ENCODE measurements at regions not wholly inside any gene's neighbourhood (a gene's known extent, or its start where the extent isn't known, plus 50 kb on each side); places are given as distances from the start of the nearest gene placed in this dataset.

DNA sequence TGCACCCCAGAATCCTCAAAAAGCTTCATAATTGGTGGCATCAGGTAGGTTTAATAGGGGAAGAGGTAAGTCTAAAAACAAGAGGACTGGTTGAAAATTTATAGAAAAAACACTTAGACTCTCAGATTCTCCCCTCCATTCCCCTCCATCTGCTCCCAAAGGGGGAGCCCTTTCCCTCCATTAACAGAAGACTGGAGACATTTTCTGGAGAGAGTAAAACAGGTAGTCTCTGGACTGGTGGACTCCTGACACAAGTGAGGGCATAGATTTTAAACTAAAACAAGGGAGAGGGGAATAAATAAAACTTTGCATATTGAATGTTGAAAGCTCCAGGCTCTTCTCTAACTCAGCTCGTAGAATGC, 54.0 kb upstream of the IPO9 start:
- TF ChIP-seq, protein P1, sequence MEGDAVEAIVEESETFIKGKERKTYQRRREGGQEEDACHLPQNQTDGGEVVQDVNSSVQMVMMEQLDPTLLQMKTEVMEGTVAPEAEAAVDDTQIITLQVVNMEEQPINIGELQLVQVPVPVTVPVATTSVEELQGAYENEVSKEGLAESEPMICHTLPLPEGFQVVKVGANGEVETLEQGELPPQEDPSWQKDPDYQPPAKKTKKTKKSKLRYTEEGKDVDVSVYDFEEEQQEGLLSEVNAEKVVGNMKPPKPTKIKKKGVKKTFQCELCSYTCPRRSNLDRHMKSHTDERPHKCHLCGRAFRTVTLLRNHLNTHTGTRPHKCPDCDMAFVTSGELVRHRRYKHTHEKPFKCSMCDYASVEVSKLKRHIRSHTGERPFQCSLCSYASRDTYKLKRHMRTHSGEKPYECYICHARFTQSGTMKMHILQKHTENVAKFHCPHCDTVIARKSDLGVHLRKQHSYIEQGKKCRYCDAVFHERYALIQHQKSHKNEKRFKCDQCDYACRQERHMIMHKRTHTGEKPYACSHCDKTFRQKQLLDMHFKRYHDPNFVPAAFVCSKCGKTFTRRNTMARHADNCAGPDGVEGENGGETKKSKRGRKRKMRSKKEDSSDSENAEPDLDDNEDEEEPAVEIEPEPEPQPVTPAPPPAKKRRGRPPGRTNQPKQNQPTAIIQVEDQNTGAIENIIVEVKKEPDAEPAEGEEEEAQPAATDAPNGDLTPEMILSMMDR (IDR thresholded peaks at IDR 0.05): peak; percentile 45
- TF ChIP-seq TEAD4 (IDR thresholded peaks at IDR 0.05; ENCODE audit: borderline replicate concordance, insufficient read depth) (0 out of 2 replicates have a peak, but pooled peaks have one; percentile 5), TAF1 (IDR thresholded peaks at IDR 0.05; ENCODE audit: borderline replicate concordance, low read depth, low read length) (no peak), YY1 (IDR thresholded peaks at IDR 0.05; ENCODE audit: low read depth) (0 out of 2 replicates have a peak, but pooled peaks have one; percentile 12)
- peak overlapping the region; percentile 36 to 99; a peak in 3 of 4 replicates for H3K27ac ChIP-seq (ENCODE audit: low read depth in 2 of 2, low read length in 1 of 2)
- H3F3A ChIP-seq (replicated peaks; ENCODE audit: insufficient read depth): peaks cover 88% of the 10 kb centered on the region
- no peaks in the 10 kb centered on the region for H3K9me3 ChIP-seq
- peaks cover 0 to 23% of the 10 kb centered on the region in 2 experiments for H3K36me3 ChIP-seq (replicated peaks in 1 of 2; ENCODE audit: control insufficient read depth in 1 of 2, insufficient read depth in 2 of 2, low read length in 1 of 2)
- H3K79me2 ChIP-seq (ENCODE audit: insufficient read depth): peaks cover 86% of the 10 kb centered on the region
- peaks cover under 1 to 57% of the 10 kb centered on the region in 2 experiments for H3K4me1 ChIP-seq (ENCODE audit: control insufficient read depth in 1 of 2, insufficient read depth in 2 of 2, low read depth in 1 of 2, low read length in 1 of 2)
- H3K4me3 ChIP-seq (ENCODE audit: low read depth in 2 of 2, low read length in 1 of 2): no peak overlapping the region
- ChIA-PET POLR2A (no interaction called here), CTCF (interaction anchor here (0.9 to 26.9 kb wide), 7 partner anchors 18 to 262 kb away, joined by 3 to 827 read pairs (median 3); no protein-coding TSS in a partner anchor)
- H3K27me3 ChIP-seq (ENCODE audit: insufficient read depth): no peaks in the 10 kb centered on the region
- no peaks in the 10 kb centered on the region for H4K20me1 ChIP-seq (ENCODE audit: insufficient read depth)
- no peak for DNase-seq
- WGBS (ENCODE audit: low lambda C conversion rate): 86% methylated on average over 1 of the region's 1 CpG
- H3K9ac ChIP-seq: peak overlapping the region; percentile 76
- H3K9me2 ChIP-seq: no peaks in the 10 kb centered on the region
- no peak overlapping the region for H3K4me2 ChIP-seq
- no peak overlapping the region for H2AFZ ChIP-seq (ENCODE audit: low read depth)

DNA sequence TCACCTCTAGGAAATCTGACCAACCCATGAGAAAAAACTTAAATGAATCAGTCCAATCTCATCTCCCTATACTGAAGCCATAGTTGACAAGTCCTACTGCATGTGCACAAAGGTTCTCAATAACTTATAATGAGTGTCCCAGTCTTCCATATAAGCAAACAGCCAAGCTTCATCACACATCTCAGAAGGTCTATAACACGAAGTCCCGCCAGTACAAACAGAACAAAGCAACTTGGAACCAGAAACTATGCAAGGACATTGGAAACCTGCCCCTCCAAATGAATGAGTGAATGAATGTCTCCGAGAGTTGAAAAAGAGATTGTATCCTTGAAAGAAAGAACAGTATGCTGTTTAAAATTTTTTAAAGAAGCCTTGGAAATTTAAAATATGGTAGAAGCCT, 53.6 kb upstream of the IPO9 start:
- no peaks in the 10 kb centered on the region for H3K9me2 ChIP-seq
- H3K4me1 ChIP-seq (ENCODE audit: control insufficient read depth in 1 of 2, insufficient read depth in 2 of 2, low read depth in 1 of 2, low read length in 1 of 2): peaks cover 0 to 57% of the 10 kb centered on the region in 2 experiments; a peak in 3 of 4 replicates

More for the DNA sequence above, 53.6 kb upstream of the IPO9 start:
- H4K20me1 ChIP-seq (ENCODE audit: insufficient read depth): no peaks in the 10 kb centered on the region
- peaks cover 90% of the 10 kb centered on the region for H3F3A ChIP-seq (replicated peaks; ENCODE audit: insufficient read depth)
- H3K79me2 ChIP-seq (ENCODE audit: insufficient read depth): peaks cover 86% of the 10 kb centered on the region
- peak overlapping the region in 1 of 2 experiments; percentile 99; a peak in 3 of 4 replicates for H3K27ac ChIP-seq (ENCODE audit: low read depth in 2 of 2, low read length in 1 of 2)
- WGBS (ENCODE audit: low lambda C conversion rate): 95% methylated on average over 3 of the region's 3 CpGs
- TF ChIP-seq EP300 (IDR thresholded peaks at IDR 0.05; ENCODE audit: borderline replicate concordance in 1 of 2, low read depth in 1 of 2, low read length in 1 of 2) (no peak), MEF2A (IDR thresholded peaks at IDR 0.05; ENCODE audit: borderline replicate concordance, low read depth) (no peak), RAD21 (IDR thresholded peaks at IDR 0.05; ENCODE audit: low read length) (no peak), POLR2AphosphoS5 (IDR thresholded peaks at IDR 0.05; ENCODE audit: low read depth, low read length) (no peak), TCF12 (IDR thresholded peaks at IDR 0.05) (no peak), FOSL2 (IDR thresholded peaks at IDR 0.05; ENCODE audit: borderline replicate concordance, low read depth) (no peak), NRF1 (IDR thresholded peaks at IDR 0.05; ENCODE audit: low read depth, low read length) (no peak), GATA2 (CRISPR knock-in tag; IDR thresholded peaks at IDR 0.05) (no peak), ELF1 (IDR thresholded peaks at IDR 0.05) (no peak), SIN3A (IDR thresholded peaks at IDR 0.05; ENCODE audit: borderline replicate concordance, low read depth, low read length) (no peak), GABPA (IDR thresholded peaks at IDR 0.05; ENCODE audit: low read depth) (no peak), TAF1 (IDR thresholded peaks at IDR 0.05; ENCODE audit: borderline replicate concordance, low read depth, low read length) (no peak)
- TF ChIP-seq, protein P2, sequence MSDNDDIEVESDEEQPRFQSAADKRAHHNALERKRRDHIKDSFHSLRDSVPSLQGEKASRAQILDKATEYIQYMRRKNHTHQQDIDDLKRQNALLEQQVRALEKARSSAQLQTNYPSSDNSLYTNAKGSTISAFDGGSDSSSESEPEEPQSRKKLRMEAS (IDR thresholded peaks at IDR 0.05; ENCODE audit: low read depth): no peak
- TF ChIP-seq, protein P3, sequence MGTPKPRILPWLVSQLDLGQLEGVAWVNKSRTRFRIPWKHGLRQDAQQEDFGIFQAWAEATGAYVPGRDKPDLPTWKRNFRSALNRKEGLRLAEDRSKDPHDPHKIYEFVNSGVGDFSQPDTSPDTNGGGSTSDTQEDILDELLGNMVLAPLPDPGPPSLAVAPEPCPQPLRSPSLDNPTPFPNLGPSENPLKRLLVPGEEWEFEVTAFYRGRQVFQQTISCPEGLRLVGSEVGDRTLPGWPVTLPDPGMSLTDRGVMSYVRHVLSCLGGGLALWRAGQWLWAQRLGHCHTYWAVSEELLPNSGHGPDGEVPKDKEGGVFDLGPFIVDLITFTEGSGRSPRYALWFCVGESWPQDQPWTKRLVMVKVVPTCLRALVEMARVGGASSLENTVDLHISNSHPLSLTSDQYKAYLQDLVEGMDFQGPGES (IDR thresholded peaks at IDR 0.05; ENCODE audit: low read depth, low read length): no peak
- TF ChIP-seq, protein P4, sequence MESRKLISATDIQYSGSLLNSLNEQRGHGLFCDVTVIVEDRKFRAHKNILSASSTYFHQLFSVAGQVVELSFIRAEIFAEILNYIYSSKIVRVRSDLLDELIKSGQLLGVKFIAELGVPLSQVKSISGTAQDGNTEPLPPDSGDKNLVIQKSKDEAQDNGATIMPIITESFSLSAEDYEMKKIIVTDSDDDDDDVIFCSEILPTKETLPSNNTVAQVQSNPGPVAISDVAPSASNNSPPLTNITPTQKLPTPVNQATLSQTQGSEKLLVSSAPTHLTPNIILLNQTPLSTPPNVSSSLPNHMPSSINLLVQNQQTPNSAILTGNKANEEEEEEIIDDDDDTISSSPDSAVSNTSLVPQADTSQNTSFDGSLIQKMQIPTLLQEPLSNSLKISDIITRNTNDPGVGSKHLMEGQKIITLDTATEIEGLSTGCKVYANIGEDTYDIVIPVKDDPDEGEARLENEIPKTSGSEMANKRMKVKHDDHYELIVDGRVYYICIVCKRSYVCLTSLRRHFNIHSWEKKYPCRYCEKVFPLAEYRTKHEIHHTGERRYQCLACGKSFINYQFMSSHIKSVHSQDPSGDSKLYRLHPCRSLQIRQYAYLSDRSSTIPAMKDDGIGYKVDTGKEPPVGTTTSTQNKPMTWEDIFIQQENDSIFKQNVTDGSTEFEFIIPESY (IDR thresholded peaks at IDR 0.05; ENCODE audit: borderline replicate concordance, low read depth): no peak
- peak overlapping the region; percentile 76 for H3K9ac ChIP-seq
- peaks cover 2 to 27% of the 10 kb centered on the region in 2 experiments for H3K36me3 ChIP-seq (replicated peaks in 1 of 2; ENCODE audit: control insufficient read depth in 1 of 2, insufficient read depth in 2 of 2, low read length in 1 of 2)
- no peak overlapping the region for H3K4me3 ChIP-seq (ENCODE audit: low read depth in 2 of 2, low read length in 1 of 2)
- DNase-seq: no peak
- H2AFZ ChIP-seq (ENCODE audit: low read depth): no peak overlapping the region
- no peaks in the 10 kb centered on the region for H3K27me3 ChIP-seq (ENCODE audit: insufficient read depth)
- H3K4me2 ChIP-seq: no peak overlapping the region
- ChIA-PET CTCF (interaction anchor here (1.2 to 26.9 kb wide), 4 partner anchors 18 to 216 kb away, joined by 3 to 827 read pairs (median 4); no protein-coding TSS in a partner anchor), POLR2A (no interaction called here)
- H3K9me3 ChIP-seq: no peaks in the 10 kb centered on the region
